Esophagus squamous epithelium (tissue), 4 donors: ENCODE measurements at regions not wholly inside any gene's neighbourhood (a gene's known extent, or its start where the extent isn't known, plus 50 kb on each side); places are given as distances from the start of the nearest gene placed in this dataset.

Experiments used
- CTCF ChIP-seq, 6 experiments: fragments of 450-650 bp in 4 of 6; fragments of 200-600 bp in 2 of 6; sonication (generic) in 2 of 6; IDR thresholded peaks; one replicate each; pipeline ENCODE4 v1.5.1; 2016 to 2019; ENCODE audit warnings: antibody characterized with exemption in 6 of 6, mild to moderate bottlenecking in 4 of 6, moderate library complexity in 4 of 6
- POLR2A ChIP-seq, 4 donors: fragments of 450-650 bp; IDR thresholded peaks; one replicate each; pipeline ENCODE4 v1.6.1; 2017; ENCODE audit warnings: antibody characterized with exemption in 4 of 4, mild to moderate bottlenecking in 4 of 4, moderate library complexity in 3 of 4

GRCh38 chr18:72152935-72153334 lies 391.2 kb downstream of the CBLN2 start:
- TF ChIP-seq CTCF (IDR thresholded peaks at IDR 0.05), result no peak
- no peak for TF ChIP-seq POLR2A (IDR thresholded peaks at IDR 0.05)
